ENCODE measurements at regions not wholly inside any gene's neighbourhood (a gene's known extent, or its start where the extent isn't known, plus 50 kb on each side); places are given as distances from the start of the nearest gene placed in this dataset.
"Not testable (repeated sequence)": the region's sequence is repeated elsewhere in the genome, so short reads cannot be mapped to it uniquely, and the experiment has no call there.

- H3K27ac ChIP-seq (ENCODE audit: low read depth, low read length) = no peak overlapping the region
- H3K4me1 ChIP-seq (ENCODE audit: control insufficient read depth, insufficient read depth, low read length) = peaks cover 6% of the 10 kb centered on the region; the same call in 1 of the 2 replicates
- no peak overlapping the region for H3K4me3 ChIP-seq (ENCODE audit: low read depth, low read length)
- no peak overlapping the region for H3K9ac ChIP-seq (ENCODE audit: low read length)
- H3K9me3 ChIP-seq (ENCODE audit: control insufficient read depth, insufficient read depth, low read depth, low read length) = peaks cover 3% of the 10 kb centered on the region; the same call in 1 of the 2 replicates
- H3K27me3 ChIP-seq (ENCODE audit: control insufficient read depth, insufficient read depth, low read length) = no peaks in the 10 kb centered on the region
- H3K36me3 ChIP-seq (ENCODE audit: control insufficient read depth, insufficient read depth, low read length) = no peaks in the 10 kb centered on the region
These were observed 174.3 kb downstream of the CPS1 start for GRCh38 chr2:210730672-210731071.

- H3K4me1 ChIP-seq (ENCODE audit: control insufficient read depth, insufficient read depth, low read length); H3K9ac ChIP-seq (ENCODE audit: low read length); H3K9me3 ChIP-seq (ENCODE audit: control insufficient read depth, insufficient read depth, low read depth, low read length); H3K27ac ChIP-seq (ENCODE audit: low read depth, low read length); H3K27me3 ChIP-seq (ENCODE audit: control insufficient read depth, insufficient read depth, low read length); H3K4me3 ChIP-seq (ENCODE audit: low read depth, low read length); H3K36me3 ChIP-seq (ENCODE audit: control insufficient read depth, insufficient read depth, low read length): not testable (repeated sequence)
These were observed 190.4 kb downstream of the CPS1 start for GRCh38 chr2:210746826-210747225.

GRCh38 chr2:210752532-210752931, 196.1 kb downstream of the CPS1 start:
- no peak overlapping the region for H3K4me3 ChIP-seq (ENCODE audit: low read depth, low read length)
- no peaks in the 10 kb centered on the region for H3K4me1 ChIP-seq (ENCODE audit: control insufficient read depth, insufficient read depth, low read length)
- no peak overlapping the region for H3K27ac ChIP-seq (ENCODE audit: low read depth, low read length)
- H3K36me3 ChIP-seq (ENCODE audit: control insufficient read depth, insufficient read depth, low read length) = no peaks in the 10 kb centered on the region
- H3K27me3 ChIP-seq (ENCODE audit: control insufficient read depth, insufficient read depth, low read length) = no peaks in the 10 kb centered on the region
- no peak overlapping the region for H3K9ac ChIP-seq (ENCODE audit: low read length)
- H3K9me3 ChIP-seq (ENCODE audit: control insufficient read depth, insufficient read depth, low read depth, low read length) = no peaks in the 10 kb centered on the region

- no peak overlapping the region for H3K27ac ChIP-seq (ENCODE audit: low read depth, low read length)
- H3K36me3 ChIP-seq (ENCODE audit: control insufficient read depth, insufficient read depth, low read length) = no peaks in the 10 kb centered on the region
- H3K27me3 ChIP-seq (ENCODE audit: control insufficient read depth, insufficient read depth, low read length) = no peaks in the 10 kb centered on the region
- H3K9me3 ChIP-seq (ENCODE audit: control insufficient read depth, insufficient read depth, low read depth, low read length) = no peaks in the 10 kb centered on the region
- no peaks in the 10 kb centered on the region for H3K4me1 ChIP-seq (ENCODE audit: control insufficient read depth, insufficient read depth, low read length)
- no peak overlapping the region for H3K4me3 ChIP-seq (ENCODE audit: low read depth, low read length)
- no peak overlapping the region for H3K9ac ChIP-seq (ENCODE audit: low read length)
These were observed 197.0 kb downstream of the CPS1 start for GRCh38 chr2:210753386-210753785.

- no peak overlapping the region for H3K27ac ChIP-seq (ENCODE audit: low read depth, low read length)
These were observed 200.5 kb downstream of the CPS1 start for GRCh38 chr2:210756855-210757254.

GRCh38 chr2:210762604-210763588, 206.5 kb downstream of the CPS1 start:
- Histone ChIP-seq H3K9ac (ENCODE audit: low read length) (peak overlapping the region; percentile 29), H3K27ac (ENCODE audit: low read depth, low read length) (peak overlapping the region; percentile 34; the same call in 1 of the 2 replicates), H3K4me3 (ENCODE audit: low read depth, low read length) (peak overlapping the region; percentile 36)

More at GRCh38 chr2:210756855-210757254, 200.5 kb downstream of the CPS1 start:
- H3K27me3 ChIP-seq (ENCODE audit: control insufficient read depth, insufficient read depth, low read length) = no peaks in the 10 kb centered on the region
- H3K36me3 ChIP-seq (ENCODE audit: control insufficient read depth, insufficient read depth, low read length) = no peaks in the 10 kb centered on the region
- no peaks in the 10 kb centered on the region for H3K9me3 ChIP-seq (ENCODE audit: control insufficient read depth, insufficient read depth, low read depth, low read length)
- H3K9ac ChIP-seq (ENCODE audit: low read length) = no peak overlapping the region
- H3K4me1 ChIP-seq (ENCODE audit: control insufficient read depth, insufficient read depth, low read length) = no peaks in the 10 kb centered on the region
- H3K4me3 ChIP-seq (ENCODE audit: low read depth, low read length) = no peak overlapping the region

GRCh38 chr2:210768329-210768910, 212.0 kb downstream of the CPS1 start:
- Histone ChIP-seq H3K36me3 (ENCODE audit: control insufficient read depth, insufficient read depth, low read length) (no peaks in the 10 kb centered on the region), H3K27ac (ENCODE audit: low read depth, low read length) (no peak overlapping the region), H3K9me3 (ENCODE audit: control insufficient read depth, insufficient read depth, low read depth, low read length) (no peaks in the 10 kb centered on the region), H3K4me3 (ENCODE audit: low read depth, low read length) (no peak overlapping the region), H3K4me1 (ENCODE audit: control insufficient read depth, insufficient read depth, low read length) (peaks cover 14% of the 10 kb centered on the region), H3K27me3 (ENCODE audit: control insufficient read depth, insufficient read depth, low read length) (peaks cover 6% of the 10 kb centered on the region; the same call in 1 of the 2 replicates), H3K9ac (ENCODE audit: low read length) (no peak overlapping the region)

More at GRCh38 chr2:210762604-210763588, 206.5 kb downstream of the CPS1 start:
- Histone ChIP-seq H3K27me3 (ENCODE audit: control insufficient read depth, insufficient read depth, low read length) (peaks cover 6% of the 10 kb centered on the region; the same call in 1 of the 2 replicates), H3K4me1 (ENCODE audit: control insufficient read depth, insufficient read depth, low read length) (peaks cover 18% of the 10 kb centered on the region), H3K36me3 (ENCODE audit: control insufficient read depth, insufficient read depth, low read length) (no peaks in the 10 kb centered on the region), H3K9me3 (ENCODE audit: control insufficient read depth, insufficient read depth, low read depth, low read length) (no peaks in the 10 kb centered on the region)

- H3K4me1 ChIP-seq (ENCODE audit: control insufficient read depth, insufficient read depth, low read length) = no peaks in the 10 kb centered on the region
- no peaks in the 10 kb centered on the region for H3K36me3 ChIP-seq (ENCODE audit: control insufficient read depth, insufficient read depth, low read length)
- no peaks in the 10 kb centered on the region for H3K27me3 ChIP-seq (ENCODE audit: control insufficient read depth, insufficient read depth, low read length)
- no peak overlapping the region for H3K4me3 ChIP-seq (ENCODE audit: low read depth, low read length)
- no peaks in the 10 kb centered on the region for H3K9me3 ChIP-seq (ENCODE audit: control insufficient read depth, insufficient read depth, low read depth, low read length)
- no peak overlapping the region for H3K9ac ChIP-seq (ENCODE audit: low read length)
- no peak overlapping the region for H3K27ac ChIP-seq (ENCODE audit: low read depth, low read length)
These were observed 220.4 kb downstream of the CPS1 start for GRCh38 chr2:210776756-210777155.

- Histone ChIP-seq H3K4me3 (ENCODE audit: low read depth, low read length) (no peak overlapping the region), H3K9me3 (ENCODE audit: control insufficient read depth, insufficient read depth, low read depth, low read length) (no peaks in the 10 kb centered on the region), H3K36me3 (ENCODE audit: control insufficient read depth, insufficient read depth, low read length) (no peaks in the 10 kb centered on the region), H3K27ac (ENCODE audit: low read depth, low read length) (no peak overlapping the region), H3K9ac (ENCODE audit: low read length) (no peak overlapping the region), H3K4me1 (ENCODE audit: control insufficient read depth, insufficient read depth, low read length) (no peaks in the 10 kb centered on the region), H3K27me3 (ENCODE audit: control insufficient read depth, insufficient read depth, low read length) (no peaks in the 10 kb centered on the region)
These were observed 225.8 kb downstream of the CPS1 start for GRCh38 chr2:210782222-210782621.

GRCh38 chr2:210787831-210788230, 231.4 kb downstream of the CPS1 start:
- H3K4me3 ChIP-seq (ENCODE audit: low read depth, low read length); H3K27ac ChIP-seq (ENCODE audit: low read depth, low read length); H3K36me3 ChIP-seq (ENCODE audit: control insufficient read depth, insufficient read depth, low read length); H3K27me3 ChIP-seq (ENCODE audit: control insufficient read depth, insufficient read depth, low read length); H3K9ac ChIP-seq (ENCODE audit: low read length); H3K4me1 ChIP-seq (ENCODE audit: control insufficient read depth, insufficient read depth, low read length); H3K9me3 ChIP-seq (ENCODE audit: control insufficient read depth, insufficient read depth, low read depth, low read length): not testable (repeated sequence)

- Histone ChIP-seq H3K4me1 (ENCODE audit: control insufficient read depth, insufficient read depth, low read length) (no peaks in the 10 kb centered on the region), H3K9ac (ENCODE audit: low read length) (no peak overlapping the region), H3K27me3 (ENCODE audit: control insufficient read depth, insufficient read depth, low read length) (no peaks in the 10 kb centered on the region), H3K27ac (ENCODE audit: low read depth, low read length) (no peak overlapping the region), H3K4me3 (ENCODE audit: low read depth, low read length) (no peak overlapping the region), H3K36me3 (ENCODE audit: control insufficient read depth, insufficient read depth, low read length) (no peaks in the 10 kb centered on the region), H3K9me3 (ENCODE audit: control insufficient read depth, insufficient read depth, low read depth, low read length) (no peaks in the 10 kb centered on the region)
These were observed 235.6 kb downstream of the CPS1 start for GRCh38 chr2:210792000-210792399.
